ENCODE measurements at regions not wholly inside any gene's neighbourhood (a gene's known extent, or its start where the extent isn't known, plus 50 kb on each side); places are given as distances from the start of the nearest gene placed in this dataset.

DNA sequence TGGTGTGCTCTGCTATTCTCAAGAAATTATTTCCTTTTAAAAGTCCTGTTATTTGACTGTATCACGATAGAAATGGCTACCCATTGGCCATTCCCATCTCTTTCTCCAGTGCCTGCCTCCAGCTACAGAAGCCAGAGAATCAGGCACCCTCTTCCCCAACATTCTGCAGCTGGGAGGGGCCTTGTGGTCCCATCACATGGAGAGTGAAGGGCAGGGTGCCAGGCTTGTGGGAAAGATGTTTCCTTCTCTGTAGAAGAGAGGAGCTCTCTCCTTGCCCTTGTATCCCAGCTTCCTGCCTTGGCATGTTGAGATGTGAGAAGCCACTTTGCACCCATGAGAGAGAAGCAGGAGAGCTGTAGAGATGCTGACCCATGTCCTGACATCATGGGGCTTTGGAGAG, 465.0 kb downstream of the MTRR start:
- TF ChIP-seq, protein P1, sequence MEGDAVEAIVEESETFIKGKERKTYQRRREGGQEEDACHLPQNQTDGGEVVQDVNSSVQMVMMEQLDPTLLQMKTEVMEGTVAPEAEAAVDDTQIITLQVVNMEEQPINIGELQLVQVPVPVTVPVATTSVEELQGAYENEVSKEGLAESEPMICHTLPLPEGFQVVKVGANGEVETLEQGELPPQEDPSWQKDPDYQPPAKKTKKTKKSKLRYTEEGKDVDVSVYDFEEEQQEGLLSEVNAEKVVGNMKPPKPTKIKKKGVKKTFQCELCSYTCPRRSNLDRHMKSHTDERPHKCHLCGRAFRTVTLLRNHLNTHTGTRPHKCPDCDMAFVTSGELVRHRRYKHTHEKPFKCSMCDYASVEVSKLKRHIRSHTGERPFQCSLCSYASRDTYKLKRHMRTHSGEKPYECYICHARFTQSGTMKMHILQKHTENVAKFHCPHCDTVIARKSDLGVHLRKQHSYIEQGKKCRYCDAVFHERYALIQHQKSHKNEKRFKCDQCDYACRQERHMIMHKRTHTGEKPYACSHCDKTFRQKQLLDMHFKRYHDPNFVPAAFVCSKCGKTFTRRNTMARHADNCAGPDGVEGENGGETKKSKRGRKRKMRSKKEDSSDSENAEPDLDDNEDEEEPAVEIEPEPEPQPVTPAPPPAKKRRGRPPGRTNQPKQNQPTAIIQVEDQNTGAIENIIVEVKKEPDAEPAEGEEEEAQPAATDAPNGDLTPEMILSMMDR (conservative IDR thresholded peaks at IDR 0.05) = no peak
- no peak for TF ChIP-seq ZFX (IDR thresholded peaks at IDR 0.05)

Measured in C4-2B (cell line).